Endothelial cell of umbilical vein (primary cell): ENCODE measurements at regions not wholly inside any gene's neighbourhood (a gene's known extent, or its start where the extent isn't known, plus 50 kb on each side); places are given as distances from the start of the nearest gene placed in this dataset.

ENCODE experiments used
- BruUV-seq: library from RNA; stranded (reverse); fragments of 400-500 nt; replicated peaks from 2 replicates; lab custom pipeline; 2021; lab: Mats Ljungman, UMichigan
- CTCF ChIA-PET: fragments of 300-600, 350-600 bp; sonication (Branson Sonifier 250); formaldehyde crosslinking; loops from one replicate; lab custom pipeline; 2021; ENCODE audit warnings: antibody characterized with exemption, inconsistent platforms; lab: Charles Lee
- POLR2A ChIA-PET: fragments of 300-600, 350-600 bp; sonication (Branson Sonifier 250); formaldehyde crosslinking; loops from one replicate; lab custom pipeline; 2021; ENCODE audit warnings: antibody characterized with exemption, inconsistent platforms; lab: Charles Lee
- DNase-seq: peaks from one replicate; pipeline ENCODE4 v3.0.0-alpha.2; 2011; ENCODE audit warnings: low read depth, low spot score
- FAIRE-seq: peaks from 2 replicates; lab custom pipeline; 2011; peaks lifted over from hg19 to GRCh38; lab: Jason Lieb, UNC
- H2AFZ ChIP-seq: 2 replicates; pipeline ENCODE4 v1.6.0; 2012; ENCODE audit warnings: low read depth, low read length, control low read depth, inconsistent platforms
- H3K27ac ChIP-seq: 2 replicates; pipeline ENCODE4 v1.5.1; 2011; ENCODE audit warnings: low read depth, mild to moderate bottlenecking, control low read depth, low read length, moderate library complexity; ENCODE audit not compliant: insufficient read depth
- H3K27me3 ChIP-seq, 2 experiments: 2 replicates each; pipeline versions ENCODE4 v1.6.0 to v1.6.1; 2011; ENCODE audit warnings: low read length in 2 of 2, mixed read lengths in 1 of 2; ENCODE audit not compliant: control insufficient read depth in 2 of 2, insufficient read depth in 2 of 2
- H3K36me3 ChIP-seq, 2 experiments: 2 replicates in 1 of 2; 3 replicates in 1 of 2; pipeline ENCODE4 v1.5.1; 2011; ENCODE audit warnings: low read length in 2 of 2, mild to moderate bottlenecking in 1 of 2, moderate library complexity in 1 of 2; ENCODE audit not compliant: control insufficient read depth in 2 of 2, insufficient read depth in 2 of 2; ENCODE audit errors: extremely low read depth in 1 of 2
- H3K4me1 ChIP-seq: 3 replicates; pipeline ENCODE4 v1.5.1; 2011; ENCODE audit warnings: mild to moderate bottlenecking, low read length; ENCODE audit not compliant: control insufficient read depth, insufficient read depth; ENCODE audit errors: extremely low read depth
- H3K4me2 ChIP-seq: 2 replicates; pipeline ENCODE4 v1.6.1; 2011; ENCODE audit warnings: low read length, control low read depth, mixed read lengths; ENCODE audit not compliant: insufficient read depth
- H3K4me3 ChIP-seq, 3 experiments: fragments of 200-600 bp in 1 of 3; sonication (generic), shearing (Covaris generic) in 1 of 3; replicated peaks in 1 of 3; 2 replicates each; pipeline ENCODE4 v1.5.1; 2011 to 2016; ENCODE audit warnings: control low read depth in 3 of 3, low read length in 3 of 3, mild to moderate bottlenecking in 2 of 3, inconsistent platforms in 1 of 3, low read depth in 1 of 3, moderate library complexity in 1 of 3; ENCODE audit not compliant: insufficient read depth in 1 of 3
- H3K79me2 ChIP-seq: 2 replicates; pipeline ENCODE4 v1.6.0; 2012; ENCODE audit warnings: low read length, inconsistent platforms; ENCODE audit not compliant: control insufficient read depth, insufficient read depth
- H3K9ac ChIP-seq: replicated peaks from 2 replicates; pipeline ENCODE3; 2011; ENCODE audit warnings: low read length, control low read depth; ENCODE audit not compliant: insufficient read depth; ENCODE audit errors: extremely low read depth
- H3K9me1 ChIP-seq: replicated peaks from 3 replicates; pipeline ENCODE4 v1.6.0; 2011; ENCODE audit warnings: mild to moderate bottlenecking, low read length; ENCODE audit not compliant: control insufficient read depth, insufficient read depth; ENCODE audit errors: extremely low read depth
- H3K9me3 ChIP-seq: replicated peaks from 2 replicates; pipeline ENCODE4 v1.5.1; 2012; ENCODE audit warnings: low read length, inconsistent platforms; ENCODE audit not compliant: control insufficient read depth, insufficient read depth
- H4K20me1 ChIP-seq: replicated peaks from 2 replicates; pipeline ENCODE3; 2011; ENCODE audit warnings: mild to moderate bottlenecking, low read length; ENCODE audit not compliant: control insufficient read depth, insufficient read depth; ENCODE audit errors: extremely low read depth
- CTCF ChIP-seq, 2 donors: IDR thresholded peaks; 1 replicate in 1 of 2; 2 replicates in 1 of 2; pipeline ENCODE4 v1.5.1; 2011; ENCODE audit warnings: low read length in 2 of 2, mild to moderate bottlenecking in 2 of 2, moderate library complexity in 2 of 2, control low read depth in 1 of 2, inconsistent platforms in 1 of 2, low read depth in 1 of 2; ENCODE audit not compliant: insufficient read depth in 1 of 2; ENCODE audit errors: extremely low read depth in 1 of 2
- EZH2 ChIP-seq: IDR thresholded peaks from 2 replicates; pipeline ENCODE4 v1.6.1; 2012; ENCODE audit warnings: borderline replicate concordance, low read depth, mild to moderate bottlenecking, moderate library complexity, low read length, inconsistent platforms; ENCODE audit not compliant: severe bottlenecking
- FOS ChIP-seq: IDR thresholded peaks from 2 replicates; pipeline ENCODE4 v1.6.1; 2011; ENCODE audit warnings: mild to moderate bottlenecking, low read length, moderate library complexity, borderline replicate concordance; ENCODE audit not compliant: insufficient read depth
- GATA2 ChIP-seq: IDR thresholded peaks from 2 replicates; pipeline ENCODE4 v1.7.0; 2011; ENCODE audit warnings: low read depth, mild to moderate bottlenecking, moderate library complexity, mixed read lengths, low read length; ENCODE audit not compliant: insufficient read length, insufficient read depth
- JUN ChIP-seq: IDR thresholded peaks from 2 replicates; pipeline ENCODE4 v1.6.1; 2011; ENCODE audit warnings: borderline replicate concordance, low read depth; ENCODE audit not compliant: insufficient read length, insufficient read depth
- MYC ChIP-seq: IDR thresholded peaks from one replicate; pipeline ENCODE4 v1.6.1; 2011; ENCODE audit warnings: mild to moderate bottlenecking, low read depth, low read length
- POLR2A ChIP-seq: IDR thresholded peaks from 2 replicates; pipeline ENCODE4 v1.6.1; 2012; ENCODE audit warnings: low read depth, mild to moderate bottlenecking, control low read depth, low read length
- POLR2AphosphoS5 ChIP-seq: IDR thresholded peaks from 2 replicates; pipeline ENCODE4 v1.6.1; 2012; ENCODE audit warnings: low read depth, mild to moderate bottlenecking, control low read depth, low read length, moderate library complexity; ENCODE audit not compliant: insufficient read depth
- dilution Hi-C: fragments of 300-500 bp; cut with MboI; formaldehyde crosslinking; loops from one replicate; pipeline ENCODE4 v1.15.0; 2019; ENCODE audit warnings: low sequenced_read_pairs; ENCODE audit not compliant: extremely low pct_ligation_motif_present
- intact Hi-C: fragments of 100-400 bp; cut with micrococcal nuclease; formaldehyde crosslinking; loops from one replicate; pipeline ENCODE4 v1.10.0; 2022
- TF ChIP-seq, protein P1 (sequence below): IDR thresholded peaks from 2 replicates; pipeline ENCODE4 v1.6.1; 2011; ENCODE audit not compliant: insufficient read depth, insufficient read length

GRCh38 chr10:34049469-34049868 lies 715.0 kb upstream of the NRP1 start:
- Histone ChIP-seq H3K4me1 (no peaks in the 10 kb centered on the region), H3K9me3 (no peaks in the 10 kb centered on the region), H3K79me2 (no peaks in the 10 kb centered on the region), H3K4me2 (no peak overlapping the region), H3K36me3 (no peaks in the 10 kb centered on the region), H3K27me3 (peaks cover 5 to 11% of the 10 kb centered on the region in 2 experiments), H2AFZ (no peak overlapping the region), H3K4me3 (no peak overlapping the region), H4K20me1 (no peaks in the 10 kb centered on the region), H3K27ac (no peak overlapping the region), H3K9me1 (no peaks in the 10 kb centered on the region), H3K9ac (no peak overlapping the region)
- no peak for FAIRE-seq
- intact Hi-C loops (no loop called here), dilution Hi-C loops (no loop called here)
- ChIA-PET CTCF (no interaction called here), POLR2A (no interaction called here)
- no peak for DNase-seq
- no peak for TF ChIP-seq CTCF (IDR thresholded peaks at IDR 0.05; ENCODE audit: extremely low read depth in 1 of 2, insufficient read depth in 1 of 2, low read depth in 1 of 2, low read length in 2 of 2)
- no peak for TF ChIP-seq JUN
- no peak for TF ChIP-seq POLR2AphosphoS5
- TF ChIP-seq POLR2A = no peak
- TF ChIP-seq FOS = no peak
- TF ChIP-seq GATA2 = no peak
- no peak for TF ChIP-seq EZH2
- TF ChIP-seq, protein P1, sequence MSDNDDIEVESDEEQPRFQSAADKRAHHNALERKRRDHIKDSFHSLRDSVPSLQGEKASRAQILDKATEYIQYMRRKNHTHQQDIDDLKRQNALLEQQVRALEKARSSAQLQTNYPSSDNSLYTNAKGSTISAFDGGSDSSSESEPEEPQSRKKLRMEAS = no peak
- TF ChIP-seq MYC = no peak
- BruUV-seq = no TSS peak
